Stimulated activated CD8-positive, alpha-beta memory T cell treated with anti-CD3 and anti-CD28 coated beads, Interleukin-7, amount 100 ng/mL, for 24 hours (primary cell): ENCODE measurements at regions not wholly inside any gene's neighbourhood (a gene's known extent, or its start where the extent isn't known, plus 50 kb on each side); places are given as distances from the start of the nearest gene placed in this dataset.

Experiments
- DNase-seq: peaks from one replicate; pipeline ENCODE4 v3.0.0-alpha.2; 2020; ENCODE audit warnings: low read depth

GRCh38 chr10:131635564-131636015 lies 265.2 kb upstream of the PPP2R2D start:
- DNase-seq: no peak

DNA sequence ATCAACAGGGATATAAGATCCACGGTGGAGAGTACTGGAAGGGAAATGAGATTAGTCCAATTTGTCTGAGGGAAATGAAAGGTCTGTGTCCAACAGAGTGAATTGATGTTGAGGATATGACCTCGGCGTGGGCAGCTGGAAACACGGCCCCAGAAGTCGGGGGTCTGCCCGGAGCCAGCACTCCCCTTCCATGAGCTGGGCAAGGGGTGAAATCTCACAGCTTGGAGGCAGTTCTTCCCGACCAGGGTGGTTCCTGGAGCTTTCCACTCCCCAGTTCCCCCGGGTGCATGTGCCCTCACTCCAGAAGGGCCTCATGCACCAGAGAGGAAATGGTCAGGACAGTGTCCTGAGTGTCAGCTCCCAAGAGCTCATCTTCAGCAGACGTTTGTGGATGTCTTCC lies 264.7 kb upstream of the PPP2R2D start:
- no peak for DNase-seq

DNA sequence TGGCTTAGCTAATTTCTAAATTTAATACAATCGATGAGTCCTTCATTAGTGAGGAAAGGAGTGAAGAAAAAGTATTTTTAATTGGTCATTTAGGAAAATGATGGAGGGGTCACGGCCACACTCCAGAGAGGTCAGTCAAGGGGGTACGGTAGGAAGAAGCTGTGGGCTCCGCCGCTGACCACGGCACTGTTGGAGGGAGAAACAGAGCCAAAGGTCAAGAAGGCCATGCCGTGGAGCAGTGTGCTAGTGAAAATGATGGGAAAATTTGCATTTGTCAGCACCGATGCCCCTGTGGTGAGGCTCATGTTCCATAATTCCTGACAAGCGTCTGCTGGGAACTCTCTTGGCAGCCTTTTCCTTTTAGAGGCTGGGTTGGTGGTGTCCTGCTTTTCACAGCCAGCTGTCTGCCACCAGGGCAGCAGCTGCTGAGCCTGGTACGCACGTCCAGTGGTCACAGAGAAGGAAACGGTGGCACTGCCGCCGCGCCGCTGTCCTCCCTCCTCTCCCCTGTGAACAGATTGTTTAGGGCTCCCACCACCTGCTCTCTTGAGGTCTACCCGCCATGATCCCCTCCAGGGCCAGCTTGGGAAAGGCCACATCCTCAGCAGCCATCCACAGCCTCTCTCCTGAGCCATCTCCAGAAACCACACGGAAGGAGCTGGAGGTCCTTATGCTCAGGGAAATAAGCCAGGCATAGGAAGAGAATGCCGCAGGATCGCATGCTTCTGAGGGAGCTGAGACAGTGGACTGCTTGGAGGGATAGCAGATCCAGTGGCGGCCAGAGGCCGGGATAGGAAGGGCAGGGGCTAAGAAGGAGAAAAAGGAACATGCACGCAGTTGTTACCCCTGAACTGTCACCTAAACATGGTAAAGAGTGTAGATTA lies 263.7 kb upstream of the PPP2R2D start:
- no peak for DNase-seq

- no peak for DNase-seq
These were observed 262.5 kb upstream of the PPP2R2D start for GRCh38 chr10:131638049-131638879.

GRCh38 chr10:131638880-131639278 lies 261.9 kb upstream of the PPP2R2D start:
- no peak for DNase-seq

GRCh38 chr10:131640045-131640644 lies 260.7 kb upstream of the PPP2R2D start:
- no peak for DNase-seq

DNA sequence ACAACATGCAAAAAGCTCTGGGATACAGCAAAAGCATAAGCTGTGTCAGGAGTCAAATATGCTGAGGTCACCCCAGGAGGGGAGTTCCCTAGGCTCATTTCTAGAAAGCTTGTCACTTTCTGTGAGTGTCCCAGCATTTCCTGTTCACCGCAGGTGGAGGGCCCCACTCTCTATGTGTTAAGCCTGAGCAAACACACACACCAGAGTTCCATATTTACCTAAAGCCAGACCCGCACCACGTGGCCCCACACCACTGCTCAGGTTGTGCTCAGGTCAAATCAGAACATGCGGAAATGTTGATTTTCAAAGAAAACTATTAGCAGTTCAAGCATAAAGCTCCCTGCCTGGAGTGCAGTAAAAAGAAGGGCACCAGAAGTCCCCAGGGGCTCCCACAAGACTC lies 259.6 kb upstream of the PPP2R2D start:
- DNase-seq: no peak

GRCh38 chr10:131641898-131642297 lies 258.9 kb upstream of the PPP2R2D start:
- no peak for DNase-seq

GRCh38 chr10:131642966-131643365 lies 257.8 kb upstream of the PPP2R2D start:
- no peak for DNase-seq

DNA sequence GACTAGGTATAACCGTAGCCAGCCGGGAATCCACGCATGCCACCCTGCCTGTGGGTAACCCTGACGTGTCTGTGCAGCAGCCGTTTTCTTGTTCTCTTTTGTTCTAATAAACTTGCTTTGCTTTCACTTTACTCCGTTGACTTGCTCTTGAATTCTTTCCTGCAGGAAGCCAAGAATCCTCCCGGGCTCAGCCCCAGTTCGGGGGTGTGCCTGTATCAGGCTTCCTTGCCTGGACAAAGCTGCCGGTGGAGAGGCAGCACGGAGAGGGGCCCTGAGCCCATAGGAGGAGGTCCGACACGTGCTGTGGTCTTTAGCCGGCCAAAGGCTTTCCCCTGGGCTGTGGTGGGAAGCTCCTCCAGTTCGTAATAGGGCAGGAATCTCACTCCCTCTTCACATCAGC lies 256.5 kb upstream of the PPP2R2D start:
- no peak for DNase-seq

DNA sequence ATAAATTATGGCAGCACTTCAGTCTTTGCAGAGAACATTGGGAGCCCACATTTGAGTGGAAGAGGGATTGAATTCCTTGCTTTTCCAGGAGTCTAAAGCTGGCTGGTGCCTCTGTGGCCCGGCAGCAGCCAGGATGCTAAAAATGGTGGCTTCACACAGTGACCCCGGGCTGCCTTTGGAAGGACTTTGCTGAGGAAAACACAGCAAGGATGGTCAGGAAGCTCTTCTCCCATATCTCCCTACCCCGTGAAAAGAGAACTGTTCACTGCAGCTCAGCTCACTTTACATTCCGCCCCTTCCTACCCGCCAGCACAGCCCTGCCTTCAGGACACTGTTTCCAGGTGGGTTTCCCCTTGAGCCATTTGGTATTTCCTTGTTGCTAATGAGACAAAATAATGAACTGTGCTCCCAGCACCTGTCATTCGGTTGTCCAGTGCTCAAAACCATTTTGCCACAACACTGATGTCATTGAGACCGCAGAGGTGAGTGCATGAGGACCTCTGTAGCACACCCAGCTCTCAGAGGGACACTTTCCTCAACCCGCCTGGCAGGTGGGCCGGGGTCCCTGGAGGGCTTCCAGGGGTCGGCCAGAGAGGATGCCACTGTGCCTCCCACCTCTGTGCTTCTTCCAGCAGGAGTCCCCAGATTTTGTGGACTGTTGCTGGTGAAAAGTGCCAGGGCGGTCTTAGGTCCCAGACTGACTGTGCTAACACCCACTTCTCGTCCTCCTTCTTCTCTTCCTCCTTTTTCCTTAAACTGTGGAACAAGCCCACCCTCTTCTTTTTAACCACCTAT lies 255.7 kb upstream of the PPP2R2D start:
- no peak for DNase-seq

DNA sequence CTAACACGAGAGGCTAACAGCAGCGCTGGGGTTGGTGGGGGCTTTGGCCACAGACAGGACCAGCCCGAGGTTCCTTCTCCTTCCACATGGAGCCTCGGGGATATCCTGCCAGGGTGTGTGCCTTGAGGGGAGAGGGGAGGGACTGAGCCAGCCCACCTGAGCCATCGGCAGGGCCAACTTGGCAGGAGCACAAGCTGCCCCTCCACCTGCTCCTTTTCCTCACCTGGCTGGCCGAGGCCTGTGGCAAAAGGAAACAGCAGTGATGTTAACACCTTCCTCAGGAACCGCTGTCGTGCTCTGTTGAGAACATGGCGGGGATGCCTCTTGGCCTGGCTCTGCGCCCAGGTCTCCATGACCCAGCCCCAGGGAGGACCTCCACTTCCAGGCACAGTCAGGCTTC lies 255.1 kb upstream of the PPP2R2D start:
- no peak for DNase-seq

- no peak for DNase-seq
These were observed 254.0 kb upstream of the PPP2R2D start for GRCh38 chr10:131646551-131647525.

DNA sequence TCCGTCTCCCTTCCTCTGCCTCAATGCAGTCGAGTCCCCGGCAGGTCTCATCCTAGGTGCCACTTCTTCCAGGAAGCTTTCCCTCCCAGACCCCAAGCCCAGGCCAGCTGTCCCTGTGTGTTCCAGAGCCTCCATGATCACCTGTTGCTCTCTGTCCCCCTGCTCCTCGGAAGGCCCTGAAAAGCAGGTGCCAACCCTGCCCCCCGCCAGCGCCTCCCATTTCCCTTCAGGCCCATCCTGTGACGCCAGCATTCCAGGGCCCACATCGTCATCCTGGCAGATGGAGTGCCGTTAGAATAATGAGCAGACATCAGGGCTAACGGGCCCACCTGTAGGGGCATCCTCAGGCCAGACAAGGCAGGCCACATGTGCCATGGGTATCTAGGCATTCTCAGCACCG lies 253.0 kb upstream of the PPP2R2D start:
- DNase-seq: no peak

DNA sequence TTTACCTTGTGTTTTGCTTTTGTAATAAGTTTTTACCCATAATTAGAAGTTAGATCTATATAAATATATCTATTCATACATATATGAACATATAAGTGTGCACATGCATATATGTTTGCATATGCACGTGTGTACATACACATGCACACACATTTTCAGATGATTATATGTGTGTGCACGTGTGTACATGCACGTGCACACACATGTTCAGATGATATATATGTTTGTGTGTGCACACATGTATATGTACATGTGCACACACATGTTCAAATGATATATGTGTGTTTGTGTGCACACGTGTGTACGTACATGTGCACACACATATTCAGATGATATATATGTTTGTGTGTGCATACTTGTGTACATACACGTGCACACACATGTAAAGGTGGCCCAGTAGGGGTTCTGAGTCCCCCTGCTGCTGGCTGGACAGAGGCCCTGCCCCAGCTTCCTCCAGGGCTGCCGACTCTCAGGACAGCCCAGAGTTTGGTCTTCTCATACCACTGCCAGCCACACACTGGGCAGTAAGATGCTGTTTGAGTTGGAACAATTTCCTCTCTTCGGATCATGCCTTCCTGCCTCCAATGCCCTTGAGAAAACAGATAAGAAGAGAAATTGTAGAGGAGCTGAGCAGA lies 252.3 kb upstream of the PPP2R2D start:
- DNase-seq: no peak

GRCh38 chr10:131649617-131650016 lies 251.2 kb upstream of the PPP2R2D start:
- DNase-seq: no peak

- DNase-seq: no peak
These were observed 250.6 kb upstream of the PPP2R2D start for GRCh38 chr10:131650169-131650705.

GRCh38 chr10:131650771-131651673 lies 249.8 kb upstream of the PPP2R2D start:
- no peak for DNase-seq
